BLaER1 (cell line): ENCODE measurements at regions not wholly inside any gene's neighbourhood (a gene's known extent, or its start where the extent isn't known, plus 50 kb on each side); places are given as distances from the start of the nearest gene placed in this dataset.
"Not testable (repeated sequence)": the region's sequence is repeated elsewhere in the genome, so short reads cannot be mapped to it uniquely, and the experiment has no call there.

Experiments
- H3K27ac ChIP-seq: shearing (Covaris generic); formaldehyde crosslinking; 2 replicates; pipeline ENCODE4 v1.8.1; 2022
- H3K27me3 ChIP-seq: shearing (Covaris generic); formaldehyde crosslinking; 2 replicates; pipeline ENCODE4 v1.8.1; 2022
- H3K36me3 ChIP-seq: shearing (Covaris generic); formaldehyde crosslinking; 2 replicates; pipeline ENCODE4 v1.8.1; 2022
- H3K4me1 ChIP-seq: shearing (Covaris generic); formaldehyde crosslinking; 2 replicates; pipeline ENCODE4 v1.8.1; 2022
- H3K4me2 ChIP-seq: shearing (Covaris generic); formaldehyde crosslinking; 2 replicates; pipeline ENCODE4 v1.8.1; 2022
- H3K4me3 ChIP-seq: shearing (Covaris generic); formaldehyde crosslinking; 2 replicates; pipeline ENCODE4 v1.8.1; 2022
- H3K9ac ChIP-seq: shearing (Covaris generic); formaldehyde crosslinking; 2 replicates; pipeline ENCODE4 v1.8.1; 2022
- H3K9me3 ChIP-seq: shearing (Covaris generic); formaldehyde crosslinking; 2 replicates; pipeline ENCODE4 v1.8.1; 2022
- H4K20me1 ChIP-seq: shearing (Covaris generic); formaldehyde crosslinking; 2 replicates; pipeline ENCODE4 v1.8.1; 2022
- Cebpa-rat ChIP-seq: shearing (Covaris generic); IDR thresholded peaks from 2 replicates; pipeline ENCODE4 v1.8.1; 2022

GRCh38 chr2:194514281-194514680 is 1142.7 kb upstream of the SLC39A10 start:
- no peaks in the 10 kb centered on the region for H3K27me3 ChIP-seq
- no peaks in the 10 kb centered on the region for H3K9me3 ChIP-seq
- H3K4me1 ChIP-seq = no peaks in the 10 kb centered on the region
- H3K9ac ChIP-seq = no peak overlapping the region
- H3K4me2 ChIP-seq = no peak overlapping the region
- H3K4me3 ChIP-seq = no peak overlapping the region
- no peak overlapping the region for H3K27ac ChIP-seq
- no peak for TF ChIP-seq Cebpa-rat
- H4K20me1 ChIP-seq = no peaks in the 10 kb centered on the region
- H3K36me3 ChIP-seq = no peaks in the 10 kb centered on the region

GRCh38 chr2:194511070-194511469 is 1146.0 kb upstream of the SLC39A10 start:
- not testable (repeated sequence) for H3K9me3 ChIP-seq, H3K4me2 ChIP-seq

GRCh38 chr2:194504876-194505275 is 1152.2 kb upstream of the SLC39A10 start:
- H3K27ac ChIP-seq, H3K9ac ChIP-seq, H3K36me3 ChIP-seq, H4K20me1 ChIP-seq, H3K4me3 ChIP-seq, H3K4me2 ChIP-seq, H3K9me3 ChIP-seq, H3K4me1 ChIP-seq, H3K27me3 ChIP-seq: not testable (repeated sequence)

More at GRCh38 chr2:194511070-194511469, 1146.0 kb upstream of the SLC39A10 start:
- H3K4me3 ChIP-seq, H3K36me3 ChIP-seq, H4K20me1 ChIP-seq, H3K27ac ChIP-seq, H3K9ac ChIP-seq, H3K27me3 ChIP-seq, H3K4me1 ChIP-seq: not testable (repeated sequence)

GRCh38 chr2:194495046-194495445 is 1162.0 kb upstream of the SLC39A10 start:
- Histone ChIP-seq H3K9me3 (no peaks in the 10 kb centered on the region), H3K27me3 (no peaks in the 10 kb centered on the region), H3K9ac (no peak overlapping the region), H3K27ac (no peak overlapping the region), H4K20me1 (no peaks in the 10 kb centered on the region), H3K4me3 (no peak overlapping the region), H3K4me1 (no peaks in the 10 kb centered on the region), H3K36me3 (no peaks in the 10 kb centered on the region), H3K4me2 (no peak overlapping the region)
- no peak for TF ChIP-seq Cebpa-rat

GRCh38 chr2:194494401-194494800 is 1162.6 kb upstream of the SLC39A10 start:
- Histone ChIP-seq H3K9ac (no peak overlapping the region), H3K27me3 (no peaks in the 10 kb centered on the region), H3K36me3 (no peaks in the 10 kb centered on the region), H3K4me3 (no peak overlapping the region), H3K4me1 (no peaks in the 10 kb centered on the region), H3K27ac (no peak overlapping the region), H3K9me3 (no peaks in the 10 kb centered on the region), H3K4me2 (no peak overlapping the region), H4K20me1 (no peaks in the 10 kb centered on the region)
- TF ChIP-seq Cebpa-rat = no peak

GRCh38 chr2:194491409-194492115 is 1165.5 kb upstream of the SLC39A10 start:
- Histone ChIP-seq H3K9ac (no peak overlapping the region), H4K20me1 (no peaks in the 10 kb centered on the region), H3K4me2 (no peak overlapping the region), H3K27ac (no peak overlapping the region), H3K27me3 (no peaks in the 10 kb centered on the region), H3K9me3 (no peaks in the 10 kb centered on the region), H3K36me3 (no peaks in the 10 kb centered on the region), H3K4me3 (no peak overlapping the region), H3K4me1 (no peaks in the 10 kb centered on the region)
- no peak for TF ChIP-seq Cebpa-rat

- TF ChIP-seq Cebpa-rat = no peak
- Histone ChIP-seq H3K9ac (no peak overlapping the region), H3K27ac (no peak overlapping the region), H3K4me3 (no peak overlapping the region), H3K4me2 (no peak overlapping the region), H3K9me3 (no peaks in the 10 kb centered on the region), H4K20me1 (no peaks in the 10 kb centered on the region), H3K27me3 (no peaks in the 10 kb centered on the region), H3K4me1 (no peaks in the 10 kb centered on the region), H3K36me3 (no peaks in the 10 kb centered on the region)
Measured at GRCh38 chr2:194486326-194486725, 1170.7 kb upstream of the SLC39A10 start.

GRCh38 chr2:194483041-194483440 is 1174.0 kb upstream of the SLC39A10 start:
- no peaks in the 10 kb centered on the region for H3K4me1 ChIP-seq
- H3K4me2 ChIP-seq = no peak overlapping the region
- no peaks in the 10 kb centered on the region for H3K27me3 ChIP-seq
- H3K9me3 ChIP-seq = no peaks in the 10 kb centered on the region
- H3K36me3 ChIP-seq = no peaks in the 10 kb centered on the region
- H3K27ac ChIP-seq = no peak overlapping the region
- H3K4me3 ChIP-seq = no peak overlapping the region
- TF ChIP-seq Cebpa-rat = no peak
- no peak overlapping the region for H3K9ac ChIP-seq
- H4K20me1 ChIP-seq = no peaks in the 10 kb centered on the region

GRCh38 chr2:194465641-194466040 is 1191.4 kb upstream of the SLC39A10 start:
- no peak overlapping the region for H3K4me2 ChIP-seq
- TF ChIP-seq Cebpa-rat = no peak
- no peaks in the 10 kb centered on the region for H4K20me1 ChIP-seq
- no peak overlapping the region for H3K4me3 ChIP-seq
- H3K36me3 ChIP-seq = no peaks in the 10 kb centered on the region
- H3K9ac ChIP-seq = no peak overlapping the region
- H3K9me3 ChIP-seq = no peaks in the 10 kb centered on the region
- no peak overlapping the region for H3K27ac ChIP-seq
- H3K4me1 ChIP-seq = no peaks in the 10 kb centered on the region
- H3K27me3 ChIP-seq = no peaks in the 10 kb centered on the region

GRCh38 chr2:194464964-194465638 is 1191.9 kb upstream of the SLC39A10 start:
- Histone ChIP-seq H3K9ac (no peak overlapping the region), H3K4me3 (no peak overlapping the region), H3K36me3 (no peaks in the 10 kb centered on the region), H3K4me2 (no peak overlapping the region), H3K27me3 (no peaks in the 10 kb centered on the region), H3K27ac (no peak overlapping the region), H3K4me1 (no peaks in the 10 kb centered on the region), H3K9me3 (no peaks in the 10 kb centered on the region), H4K20me1 (no peaks in the 10 kb centered on the region)
- no peak for TF ChIP-seq Cebpa-rat

- H3K4me1 ChIP-seq, H3K36me3 ChIP-seq, H3K9ac ChIP-seq, H3K4me3 ChIP-seq, H3K27me3 ChIP-seq, H3K27ac ChIP-seq, H4K20me1 ChIP-seq, H3K9me3 ChIP-seq, H3K4me2 ChIP-seq: not testable (repeated sequence)
Measured at GRCh38 chr2:194462883-194463282, 1194.1 kb upstream of the SLC39A10 start.
